ENCODE measurements at regions not wholly inside any gene's neighbourhood (a gene's known extent, or its start where the extent isn't known, plus 50 kb on each side); places are given as distances from the start of the nearest gene placed in this dataset.

DNA sequence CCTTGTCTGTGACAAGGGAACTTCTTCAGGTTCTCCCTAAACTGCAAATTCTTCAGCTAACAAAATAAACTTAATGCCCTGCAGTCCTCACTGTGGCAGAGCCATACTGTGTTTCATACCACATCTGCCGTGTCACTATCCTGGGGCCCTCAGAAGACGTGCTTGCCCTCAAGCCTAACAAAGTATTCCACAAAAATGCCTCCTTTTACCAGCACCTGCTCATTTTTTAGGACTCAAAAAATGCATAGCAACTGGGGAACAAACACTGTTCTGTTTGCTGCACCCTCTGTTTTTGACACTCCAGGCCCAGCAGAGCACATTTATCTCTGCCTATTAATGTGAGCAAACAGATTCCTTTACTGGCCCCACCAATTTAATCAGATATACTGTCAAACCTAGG, 270.7 kb upstream of the SSTR1 start:
- TF ChIP-seq, protein P1, sequence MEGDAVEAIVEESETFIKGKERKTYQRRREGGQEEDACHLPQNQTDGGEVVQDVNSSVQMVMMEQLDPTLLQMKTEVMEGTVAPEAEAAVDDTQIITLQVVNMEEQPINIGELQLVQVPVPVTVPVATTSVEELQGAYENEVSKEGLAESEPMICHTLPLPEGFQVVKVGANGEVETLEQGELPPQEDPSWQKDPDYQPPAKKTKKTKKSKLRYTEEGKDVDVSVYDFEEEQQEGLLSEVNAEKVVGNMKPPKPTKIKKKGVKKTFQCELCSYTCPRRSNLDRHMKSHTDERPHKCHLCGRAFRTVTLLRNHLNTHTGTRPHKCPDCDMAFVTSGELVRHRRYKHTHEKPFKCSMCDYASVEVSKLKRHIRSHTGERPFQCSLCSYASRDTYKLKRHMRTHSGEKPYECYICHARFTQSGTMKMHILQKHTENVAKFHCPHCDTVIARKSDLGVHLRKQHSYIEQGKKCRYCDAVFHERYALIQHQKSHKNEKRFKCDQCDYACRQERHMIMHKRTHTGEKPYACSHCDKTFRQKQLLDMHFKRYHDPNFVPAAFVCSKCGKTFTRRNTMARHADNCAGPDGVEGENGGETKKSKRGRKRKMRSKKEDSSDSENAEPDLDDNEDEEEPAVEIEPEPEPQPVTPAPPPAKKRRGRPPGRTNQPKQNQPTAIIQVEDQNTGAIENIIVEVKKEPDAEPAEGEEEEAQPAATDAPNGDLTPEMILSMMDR (IDR thresholded peaks at IDR 0.05; ENCODE audit: low read depth, low read length), result no peak
- no peak overlapping the region for H3K4me3 ChIP-seq (replicated peaks in 1 of 2; ENCODE audit: low read depth in 2 of 2, low read length in 2 of 2)
- DNase-seq (ENCODE audit: low read depth in 2 of 2), result no peak

DNA sequence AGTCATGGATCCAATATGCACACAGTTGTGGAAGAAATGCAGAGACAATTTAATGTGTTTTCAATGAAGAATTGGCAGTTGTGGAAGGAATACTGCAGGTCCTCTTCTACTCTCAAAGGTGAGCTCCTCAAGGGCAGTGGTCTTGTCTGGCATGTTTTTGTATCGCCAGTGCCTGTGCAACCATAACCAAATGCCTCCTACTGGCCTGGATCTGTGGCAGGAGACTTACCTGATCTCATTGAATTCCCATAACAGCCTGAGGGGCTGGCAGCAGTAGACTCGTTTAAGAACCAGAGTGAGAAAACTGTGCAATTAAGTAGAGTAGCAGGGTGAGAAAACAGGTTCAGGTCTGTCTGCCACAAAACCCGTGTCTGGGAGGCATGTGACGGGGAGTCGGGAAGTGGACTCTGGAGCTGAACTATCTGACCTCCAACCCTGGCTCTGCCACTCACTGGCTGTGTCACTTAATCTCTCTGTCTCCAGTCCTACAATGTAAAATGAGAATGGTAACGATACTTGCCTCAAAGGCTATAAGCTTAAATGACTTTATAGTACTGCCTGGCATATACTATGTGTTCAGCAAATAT, 268.2 kb upstream of the SSTR1 start:
- TF ChIP-seq, protein P1 (IDR thresholded peaks at IDR 0.05; ENCODE audit: low read depth, low read length), result no peak

DNA sequence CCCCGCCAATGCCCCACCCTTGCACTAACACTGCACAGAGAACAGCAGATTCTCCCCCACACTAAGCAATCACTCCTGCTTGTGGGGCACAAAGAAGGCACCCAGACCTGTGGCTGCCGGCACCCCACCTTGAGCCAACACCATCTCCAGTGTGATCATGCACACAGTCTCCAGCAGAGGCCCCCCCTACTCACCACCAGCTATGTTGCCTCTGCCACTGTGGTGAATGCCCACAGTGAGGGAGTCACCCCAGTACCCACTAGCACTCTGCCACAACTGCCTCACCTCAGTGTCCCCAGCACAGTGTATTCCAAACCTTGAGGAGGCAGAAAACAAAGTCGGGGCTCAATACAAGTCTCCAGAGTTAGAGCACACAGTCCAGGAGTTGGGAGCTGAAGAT, 261.7 kb upstream of the SSTR1 start:
- DNase-seq (ENCODE audit: low read depth in 2 of 2), result no peak
- TF ChIP-seq, protein P1 (IDR thresholded peaks at IDR 0.05; ENCODE audit: low read depth, low read length), result no peak
- H3K4me3 ChIP-seq (replicated peaks in 1 of 2; ENCODE audit: low read depth in 2 of 2, low read length in 2 of 2), result no peak overlapping the region

More for the DNA sequence above, 268.2 kb upstream of the SSTR1 start:
- no peak for DNase-seq (ENCODE audit: low read depth in 2 of 2)
- H3K4me3 ChIP-seq (replicated peaks in 1 of 2; ENCODE audit: low read depth in 2 of 2, low read length in 2 of 2), result no peak overlapping the region

DNA sequence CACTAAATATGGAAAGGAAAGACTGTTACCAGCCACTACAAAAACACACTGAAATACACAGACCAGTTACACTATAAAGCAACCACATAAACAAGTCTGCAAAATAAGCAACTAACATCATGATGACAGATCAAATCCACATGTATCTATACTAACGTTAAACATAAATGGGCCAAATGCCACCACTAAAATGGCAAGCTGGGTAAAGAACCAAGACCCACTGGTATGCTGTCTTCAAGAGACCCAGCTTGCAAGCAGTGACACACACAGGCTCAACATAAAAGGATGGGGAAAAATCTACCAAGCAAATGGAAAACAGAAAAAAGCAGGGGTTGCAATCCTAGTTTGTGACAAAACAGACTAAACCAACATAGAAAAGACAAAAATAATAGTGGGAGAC, 260.9 kb upstream of the SSTR1 start:
- TF ChIP-seq, protein P1 (IDR thresholded peaks at IDR 0.05; ENCODE audit: low read depth, low read length), result no peak
- H3K4me3 ChIP-seq (replicated peaks in 1 of 2; ENCODE audit: low read depth in 2 of 2, low read length in 2 of 2), result no peak overlapping the region
- no peak for DNase-seq (ENCODE audit: low read depth in 2 of 2)

DNA sequence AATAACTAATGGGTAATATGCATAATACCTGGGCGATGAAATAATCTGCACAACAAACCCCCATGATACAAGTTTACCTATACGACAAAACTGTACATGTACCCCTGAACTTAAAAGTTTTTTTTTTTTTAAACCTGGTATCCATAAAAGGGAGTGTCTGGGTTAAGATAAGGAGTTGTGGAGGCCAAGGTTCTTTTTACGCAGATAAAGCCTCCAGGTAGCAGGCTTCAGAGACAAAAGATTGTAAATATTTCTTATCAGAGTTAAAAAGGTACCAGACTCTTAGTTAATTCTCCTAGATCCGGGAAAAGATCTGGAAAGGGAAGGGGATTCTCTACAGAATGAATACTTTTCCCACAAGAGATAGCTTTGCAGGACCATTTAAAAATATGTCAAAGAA, 259.4 kb upstream of the SSTR1 start:
- DNase-seq (ENCODE audit: low read depth in 2 of 2), result no peak
- no peak overlapping the region for H3K4me3 ChIP-seq (replicated peaks in 1 of 2; ENCODE audit: low read depth in 2 of 2, low read length in 2 of 2)
- TF ChIP-seq, protein P1 (IDR thresholded peaks at IDR 0.05; ENCODE audit: low read depth, low read length), result no peak

DNA sequence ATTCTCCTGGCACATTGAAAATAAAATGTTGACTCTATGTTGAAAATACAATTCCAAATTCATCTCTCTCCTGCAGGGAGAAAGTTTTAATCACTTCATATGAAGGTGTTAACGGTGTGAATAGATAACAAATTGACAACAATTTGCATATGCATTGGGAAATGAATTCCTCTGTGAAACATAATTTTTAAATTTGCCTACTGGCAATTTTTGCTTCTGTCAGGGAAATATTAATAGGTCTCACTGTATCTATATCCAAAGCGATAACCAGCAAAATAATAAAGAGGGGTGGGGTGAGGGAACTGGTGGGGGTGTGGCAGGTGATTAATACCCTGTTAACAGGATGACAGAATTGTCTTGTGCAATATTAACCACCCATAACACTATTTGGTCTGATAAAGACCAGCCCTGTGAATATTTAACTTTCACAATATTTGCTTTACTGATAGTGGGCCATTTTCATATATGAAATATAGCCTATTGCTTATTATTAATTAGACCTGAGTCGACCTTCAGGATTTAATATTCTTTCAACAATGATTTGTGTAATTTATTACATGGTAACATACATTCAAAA, 239.0 kb upstream of the SSTR1 start:
- TF ChIP-seq, protein P1 (IDR thresholded peaks at IDR 0.05; ENCODE audit: low read depth, low read length), result no peak
- no peak overlapping the region for H3K4me3 ChIP-seq (replicated peaks in 1 of 2; ENCODE audit: low read depth in 2 of 2, low read length in 2 of 2)
- DNase-seq (ENCODE audit: low read depth in 2 of 2), result no peak
